Kidney (tissue), 13 donors: ENCODE measurements at regions not wholly inside any gene's neighbourhood (a gene's known extent, or its start where the extent isn't known, plus 50 kb on each side); places are given as distances from the start of the nearest gene placed in this dataset.

ENCODE experiments used
- DNase-seq, 5 donors: peaks; one replicate each; pipeline ENCODE4 v3.0.0-alpha.2; 2013 to 2020
- FAIRE-seq: peaks from 2 replicates; lab custom pipeline; 2012; peaks lifted over from hg19 to GRCh38; lab: Jason Lieb, UNC
- H3K27ac ChIP-seq, 2 donors: one replicate each; pipeline ENCODE4 v1.7.0; 2013; ENCODE audit warnings: low read depth in 2 of 2, low read length in 2 of 2, inconsistent platforms in 1 of 2
- H3K27me3 ChIP-seq: one replicate; pipeline ENCODE4 v1.7.1; 2013; ENCODE audit warnings: low read length, inconsistent platforms; ENCODE audit not compliant: control insufficient read depth, insufficient read depth
- H3K36me3 ChIP-seq, 3 donors: one replicate each; pipeline versions ENCODE4 v1.7.0 to v1.7.1; 2013; ENCODE audit warnings: low read length in 3 of 3, control low read depth in 1 of 3, inconsistent platforms in 1 of 3; ENCODE audit not compliant: insufficient read depth in 3 of 3, control insufficient read depth in 2 of 3
- H3K4me1 ChIP-seq, 3 donors: one replicate each; pipeline versions ENCODE4 v1.7.0 to v1.7.1; 2013; ENCODE audit warnings: low read length in 3 of 3, inconsistent platforms in 1 of 3, low read depth in 1 of 3; ENCODE audit not compliant: control insufficient read depth in 2 of 3, insufficient read depth in 2 of 3
- H3K4me3 ChIP-seq, 3 donors: one replicate each; pipeline versions ENCODE4 v1.7.0 to v1.8.1; 2013; ENCODE audit warnings: low read length in 3 of 3, control low read depth in 1 of 3, inconsistent platforms in 1 of 3
- H3K9ac ChIP-seq, 3 donors: one replicate each; pipeline versions ENCODE4 v1.7.0 to v1.7.1; 2013; ENCODE audit warnings: low read length in 3 of 3, control low read depth in 1 of 3, inconsistent platforms in 1 of 3
- H3K9me3 ChIP-seq, 3 donors: one replicate each; pipeline versions ENCODE4 v1.7.0 to v1.7.1; 2013; ENCODE audit warnings: low read length in 3 of 3, control low read depth in 1 of 3, inconsistent platforms in 1 of 3; ENCODE audit not compliant: control insufficient read depth in 2 of 3, insufficient read depth in 1 of 3
- intact Hi-C: fragments of 100-400 bp; cut with DNase I; formaldehyde crosslinking; loops from one replicate; pipeline ENCODE4 v1.11.1; 2022
- TF ChIP-seq, protein P1 (sequence below): IDR thresholded peaks from 3 replicates; pipeline ENCODE4 v1.5.1; 2012; ENCODE audit warnings: mild to moderate bottlenecking, moderate library complexity, borderline replicate concordance; ENCODE audit not compliant: insufficient read depth; ENCODE audit errors: extremely low read depth
- donor health status: control.
- donor health status: control.
- donor health status: control.
- donor health status: control.
- donor health status: control.
- donor health status: DM: yes; HTN: yes; CAD: no.
- donor health status: Normal renal cell carcinoma (clear cell type).

DNA sequence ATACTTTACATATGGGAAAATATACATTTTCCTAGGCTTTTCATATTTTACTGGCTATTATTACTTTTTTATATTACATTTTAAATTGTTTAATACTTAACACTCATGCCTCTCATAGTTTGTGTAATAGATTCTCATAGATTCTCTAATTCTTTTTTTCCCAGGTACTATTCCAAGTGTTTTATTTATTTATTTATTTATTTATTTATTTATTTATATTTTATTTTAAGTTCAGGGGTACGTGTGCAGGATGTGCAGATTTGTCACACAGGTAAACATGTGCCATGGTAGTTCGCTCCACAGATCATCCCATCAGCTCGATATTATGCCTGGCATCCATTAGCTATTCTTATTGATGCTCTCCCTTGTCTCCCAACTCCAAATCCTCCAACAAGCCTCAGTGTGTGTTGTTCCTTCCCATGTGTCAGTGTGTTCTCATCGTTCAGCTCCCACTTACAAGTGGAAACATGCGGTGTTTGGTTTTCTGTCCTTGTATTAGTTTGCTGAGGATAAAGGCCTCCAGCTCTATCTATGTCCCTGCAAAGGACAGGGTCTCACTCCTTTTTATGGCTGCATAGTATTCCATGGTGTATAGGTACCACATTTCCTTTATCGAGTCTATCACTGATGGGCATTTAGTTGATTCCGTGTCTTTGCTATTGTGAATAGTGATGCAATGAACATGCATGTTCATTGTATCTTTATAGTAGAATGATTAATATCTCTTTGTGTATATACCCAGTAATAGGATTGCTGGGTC is 205.4 kb upstream of the P2RY1 start:
- FAIRE-seq (no peak), DNase-seq (no peak)
- H3K9me3 ChIP-seq: peaks cover 0 to 2% (median 0%) of the 10 kb centered on the region in 3 donors
- H3K27ac ChIP-seq: no peak overlapping the region
- no peaks in the 10 kb centered on the region for H3K36me3 ChIP-seq
- intact Hi-C loops: no loop called here
- no peaks in the 10 kb centered on the region for H3K27me3 ChIP-seq
- H3K9ac ChIP-seq: no peak overlapping the region
- TF ChIP-seq, protein P1, sequence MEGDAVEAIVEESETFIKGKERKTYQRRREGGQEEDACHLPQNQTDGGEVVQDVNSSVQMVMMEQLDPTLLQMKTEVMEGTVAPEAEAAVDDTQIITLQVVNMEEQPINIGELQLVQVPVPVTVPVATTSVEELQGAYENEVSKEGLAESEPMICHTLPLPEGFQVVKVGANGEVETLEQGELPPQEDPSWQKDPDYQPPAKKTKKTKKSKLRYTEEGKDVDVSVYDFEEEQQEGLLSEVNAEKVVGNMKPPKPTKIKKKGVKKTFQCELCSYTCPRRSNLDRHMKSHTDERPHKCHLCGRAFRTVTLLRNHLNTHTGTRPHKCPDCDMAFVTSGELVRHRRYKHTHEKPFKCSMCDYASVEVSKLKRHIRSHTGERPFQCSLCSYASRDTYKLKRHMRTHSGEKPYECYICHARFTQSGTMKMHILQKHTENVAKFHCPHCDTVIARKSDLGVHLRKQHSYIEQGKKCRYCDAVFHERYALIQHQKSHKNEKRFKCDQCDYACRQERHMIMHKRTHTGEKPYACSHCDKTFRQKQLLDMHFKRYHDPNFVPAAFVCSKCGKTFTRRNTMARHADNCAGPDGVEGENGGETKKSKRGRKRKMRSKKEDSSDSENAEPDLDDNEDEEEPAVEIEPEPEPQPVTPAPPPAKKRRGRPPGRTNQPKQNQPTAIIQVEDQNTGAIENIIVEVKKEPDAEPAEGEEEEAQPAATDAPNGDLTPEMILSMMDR: no peak
- no peak overlapping the region for H3K4me3 ChIP-seq
- no peaks in the 10 kb centered on the region for H3K4me1 ChIP-seq

DNA sequence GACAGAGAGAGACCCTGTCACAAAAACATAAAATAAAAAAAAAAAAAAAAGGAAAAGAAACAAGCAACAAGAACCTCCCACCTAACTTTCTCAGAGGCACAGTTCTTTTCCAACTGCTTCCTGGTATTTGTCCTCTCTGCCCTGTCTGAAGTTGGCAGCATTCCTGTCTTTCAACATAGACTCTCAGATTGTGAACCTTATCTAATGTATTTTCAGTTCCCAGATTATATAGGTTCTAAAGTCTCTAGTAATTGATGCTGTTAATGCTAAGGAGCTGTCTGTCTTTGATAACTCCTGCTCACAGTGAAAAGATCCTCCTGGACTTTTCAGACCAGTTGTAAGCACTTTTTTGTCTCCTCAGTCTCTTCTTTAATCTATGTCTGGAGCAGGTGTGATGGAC is 199.5 kb upstream of the P2RY1 start:
- Histone ChIP-seq H3K27ac (no peak overlapping the region), H3K27me3 (no peaks in the 10 kb centered on the region), H3K4me3 (no peak overlapping the region), H3K36me3 (no peaks in the 10 kb centered on the region), H3K9me3 (peaks cover 0 to 2% (median 0%) of the 10 kb centered on the region in 3 donors), H3K4me1 (no peaks in the 10 kb centered on the region), H3K9ac (no peak overlapping the region)
- no peak for FAIRE-seq
- no peak for DNase-seq
- TF ChIP-seq, protein P1: no peak
- intact Hi-C loops: no loop called here

DNA sequence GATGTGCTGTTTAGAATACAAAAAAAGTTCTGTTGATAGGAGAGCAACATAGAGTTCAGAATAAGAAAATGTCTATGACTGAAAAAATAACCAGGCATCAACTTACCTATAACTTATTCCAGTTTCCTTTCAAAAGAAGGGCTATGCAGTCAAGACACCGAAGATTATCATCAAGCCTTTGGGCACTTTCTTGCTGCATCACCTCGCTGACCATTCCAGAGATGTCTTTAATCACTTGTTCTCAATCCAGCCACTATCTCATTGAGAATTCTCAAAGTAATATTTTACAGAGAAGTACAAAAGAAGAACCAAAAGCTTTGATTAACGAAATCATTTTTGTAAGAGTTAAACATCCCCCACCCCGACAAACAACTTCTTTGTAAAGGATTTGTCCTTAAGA is 198.3 kb upstream of the P2RY1 start:
- TF ChIP-seq, protein P1: no peak
- DNase-seq (no peak), FAIRE-seq (no peak)
- Histone ChIP-seq H3K9me3 (no peaks in the 10 kb centered on the region), H3K27ac (no peak overlapping the region), H3K27me3 (no peaks in the 10 kb centered on the region), H3K4me3 (no peak overlapping the region), H3K9ac (no peak overlapping the region), H3K36me3 (no peaks in the 10 kb centered on the region), H3K4me1 (no peaks in the 10 kb centered on the region)
- intact Hi-C loops: no loop called here
